Stimulated activated CD4-positive, alpha-beta T cell treated with anti-CD3 and anti-CD28 coated beads, Interleukin-15, amount 100 ng/mL, for 24 hours (primary cell): ENCODE measurements at regions not wholly inside any gene's neighbourhood (a gene's known extent, or its start where the extent isn't known, plus 50 kb on each side); places are given as distances from the start of the nearest gene placed in this dataset.
"Not testable (repeated sequence)": the region's sequence is repeated elsewhere in the genome, so short reads cannot be mapped to it uniquely, and the experiment has no call there.

Experiments used
- DNase-seq: peaks from one replicate; pipeline ENCODE4 v3.0.0-alpha.2; 2020

DNA sequence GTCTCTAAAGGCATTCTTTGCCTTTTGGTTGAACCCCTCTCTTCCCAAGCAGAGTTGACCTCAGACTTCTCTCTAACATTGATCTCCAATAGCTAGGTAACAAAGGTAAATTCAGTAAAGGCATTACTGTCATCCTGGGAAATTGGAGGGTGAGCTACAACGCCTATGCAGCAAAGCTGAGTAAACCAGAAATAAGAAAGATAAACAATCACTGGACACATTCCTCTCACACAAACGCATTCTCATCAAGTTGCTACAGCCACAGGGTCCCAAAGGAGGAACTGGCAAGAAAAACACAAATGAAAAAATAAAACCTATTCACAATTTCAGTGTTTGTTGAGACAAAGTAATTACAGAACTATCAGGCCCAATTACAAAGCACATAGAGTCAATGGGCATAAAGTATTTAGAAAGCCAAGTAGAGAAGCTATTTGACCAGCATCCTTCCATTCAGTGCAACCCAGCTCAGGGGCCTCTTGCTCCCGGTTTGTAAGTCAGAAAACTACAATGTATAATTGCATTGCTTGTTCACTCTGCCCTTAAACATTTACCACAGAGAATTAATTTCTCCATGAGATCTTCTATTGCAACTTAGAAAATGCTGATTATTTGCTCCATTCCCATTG is 967.7 kb downstream of the PCDH7 start:
- no peak for DNase-seq

DNA sequence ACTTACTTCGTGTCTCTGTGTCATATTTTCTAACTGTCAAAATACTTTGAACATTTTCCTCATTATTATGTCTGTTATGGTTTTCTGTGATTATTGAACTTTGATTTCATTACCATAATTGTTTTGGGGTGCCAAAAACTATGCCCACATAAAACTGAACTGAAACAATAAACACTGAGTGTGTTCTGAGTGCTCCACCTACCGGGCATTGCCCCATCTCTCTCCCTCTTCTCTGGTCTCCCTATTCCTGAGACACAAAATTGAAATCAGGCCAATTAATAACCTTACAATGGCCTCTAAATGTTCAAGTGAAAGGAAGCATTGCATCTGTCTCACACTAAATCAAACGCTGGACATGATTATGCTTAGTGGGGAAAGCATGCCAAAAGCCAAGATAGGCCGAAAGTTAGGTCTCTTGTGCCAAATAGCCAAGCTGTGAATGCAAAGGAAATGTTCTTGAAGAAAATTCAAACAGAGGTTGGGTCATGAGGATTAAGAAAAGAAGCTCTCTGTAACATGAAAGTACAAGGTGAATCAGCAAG is 972.3 kb downstream of the PCDH7 start:
- DNase-seq = no peak

DNA sequence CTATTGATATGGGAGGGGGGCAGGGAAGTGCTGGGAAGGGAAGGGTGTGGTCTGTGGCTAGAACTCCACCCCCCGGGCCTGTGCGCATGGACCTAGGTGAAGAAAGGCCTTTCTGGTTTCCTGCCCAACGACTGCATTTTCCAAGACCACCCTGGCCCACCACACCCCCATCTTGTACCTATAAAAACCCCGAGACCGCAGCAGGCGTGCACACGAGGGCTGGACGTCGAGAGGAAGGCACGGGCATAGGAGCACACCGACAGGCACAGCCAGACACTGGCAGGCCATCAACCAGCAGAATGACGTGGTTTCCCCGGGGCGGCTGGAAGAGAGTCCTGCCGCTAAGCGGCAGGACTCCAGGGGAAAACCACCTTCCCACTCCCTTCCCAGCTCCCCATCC is 981.1 kb downstream of the PCDH7 start:
- no peak for DNase-seq

DNA sequence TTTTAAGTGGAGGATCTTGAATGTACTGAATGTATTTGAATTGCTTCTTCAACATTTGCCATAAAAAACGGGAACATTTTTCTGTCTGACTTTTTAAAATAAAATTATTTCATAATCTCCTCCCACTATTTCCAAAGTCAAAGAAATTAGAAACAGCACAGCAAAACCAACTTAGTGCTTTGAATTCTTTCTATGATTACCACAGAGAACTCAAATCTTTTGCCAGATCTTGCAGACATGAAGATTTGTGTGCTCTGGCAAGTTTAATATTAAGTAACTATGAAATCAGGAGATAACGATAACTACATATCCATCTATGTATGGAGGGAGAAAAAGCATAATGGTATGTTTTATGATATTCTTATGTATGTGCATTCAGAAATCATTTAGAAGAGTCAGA is 982.2 kb downstream of the PCDH7 start:
- DNase-seq = no peak

DNA sequence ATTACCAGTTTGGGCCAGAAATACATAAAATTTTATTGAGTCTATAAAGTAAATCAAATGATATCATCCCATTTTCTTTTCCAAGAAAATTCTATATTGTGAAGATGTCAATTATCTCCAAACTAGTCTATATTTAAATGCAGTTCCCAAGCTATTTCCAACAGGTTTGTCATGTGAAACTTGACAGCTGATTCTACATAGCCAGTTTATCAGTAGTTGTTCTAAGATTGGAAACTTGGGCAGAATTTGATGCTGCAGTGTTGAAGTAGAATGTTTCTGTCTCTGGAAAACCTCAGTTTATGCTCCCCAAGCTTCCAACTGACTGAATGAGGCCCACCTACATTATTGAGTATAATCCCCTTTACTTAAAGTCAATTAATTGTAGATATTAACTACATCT is 994.1 kb downstream of the PCDH7 start:
- no peak for DNase-seq

DNA sequence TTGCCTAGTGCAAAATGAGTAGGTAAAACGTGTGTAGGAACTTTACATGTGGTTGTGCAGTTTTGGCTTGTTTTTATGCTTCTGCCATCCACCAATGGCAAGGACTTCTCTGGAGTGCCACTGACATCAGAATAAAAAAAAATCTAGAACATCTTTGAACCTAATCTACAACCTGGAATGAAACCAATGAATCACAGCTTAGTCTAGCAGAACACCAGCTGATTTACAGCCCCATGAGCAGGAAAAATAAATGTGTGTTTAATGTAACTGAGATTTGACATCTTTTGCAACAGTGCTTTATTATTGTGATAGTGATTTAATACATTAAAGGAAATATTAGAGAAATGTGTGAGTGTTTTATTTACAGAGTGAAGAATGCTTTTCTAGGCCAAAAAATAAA is 995.1 kb downstream of the PCDH7 start:
- DNase-seq = no peak

DNA sequence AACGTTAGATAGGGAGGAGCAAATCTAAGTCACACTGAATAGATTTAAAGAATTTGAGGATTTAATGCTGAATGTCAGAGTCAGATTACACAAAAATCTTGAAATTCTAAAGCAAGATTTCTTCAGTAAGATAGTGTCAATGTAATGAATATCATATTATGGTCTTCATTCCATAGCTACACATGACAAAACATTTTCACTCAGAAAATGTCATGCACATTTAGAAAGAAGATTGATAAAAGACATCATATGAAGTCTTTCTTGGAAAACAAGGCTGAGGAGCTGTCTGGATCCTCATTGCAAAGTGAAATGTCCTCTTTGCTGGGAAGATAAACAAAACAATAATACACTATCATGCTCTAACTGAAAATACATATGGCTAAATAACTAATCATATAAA is 1006.9 kb downstream of the PCDH7 start:
- no peak for DNase-seq

DNA sequence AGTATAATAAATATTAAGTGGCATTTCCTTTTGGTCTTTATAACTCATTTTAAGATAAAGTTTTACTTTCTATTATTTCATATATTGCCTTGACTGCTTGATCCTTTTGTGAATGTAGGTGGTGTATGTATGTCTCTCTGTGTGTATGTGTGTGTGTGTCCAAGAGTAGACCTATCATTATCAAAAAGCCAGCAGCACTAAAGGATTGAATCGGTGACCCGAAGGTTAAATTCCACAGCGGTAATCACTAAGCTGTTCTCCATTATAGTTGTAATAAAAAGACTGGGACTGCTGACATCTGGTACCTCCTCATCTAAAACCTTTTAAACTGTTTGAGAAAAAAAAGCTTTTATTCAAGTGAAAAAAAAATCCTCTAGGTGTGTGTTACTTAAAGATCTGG is 1014.8 kb downstream of the PCDH7 start:
- no peak for DNase-seq

DNA sequence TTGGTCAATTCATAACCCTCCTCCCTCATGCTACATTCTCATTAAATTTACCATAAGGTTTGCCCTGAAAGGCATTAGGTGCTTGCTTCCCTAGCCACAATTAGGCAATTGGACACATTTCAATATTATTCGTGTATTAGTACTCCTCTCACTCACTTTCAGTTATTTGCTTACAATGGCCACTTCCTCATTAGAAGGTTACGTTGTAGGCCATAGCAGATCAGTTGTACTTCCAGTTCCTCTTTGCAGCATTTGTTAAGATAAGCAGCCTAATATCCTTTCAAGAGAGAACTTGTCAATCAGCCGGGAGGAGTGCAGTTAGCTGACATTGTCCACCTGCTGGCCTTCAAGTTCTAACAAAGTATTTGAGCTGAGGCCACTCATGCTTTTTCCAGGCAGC is 1017.2 kb downstream of the PCDH7 start:
- DNase-seq = no peak

DNA sequence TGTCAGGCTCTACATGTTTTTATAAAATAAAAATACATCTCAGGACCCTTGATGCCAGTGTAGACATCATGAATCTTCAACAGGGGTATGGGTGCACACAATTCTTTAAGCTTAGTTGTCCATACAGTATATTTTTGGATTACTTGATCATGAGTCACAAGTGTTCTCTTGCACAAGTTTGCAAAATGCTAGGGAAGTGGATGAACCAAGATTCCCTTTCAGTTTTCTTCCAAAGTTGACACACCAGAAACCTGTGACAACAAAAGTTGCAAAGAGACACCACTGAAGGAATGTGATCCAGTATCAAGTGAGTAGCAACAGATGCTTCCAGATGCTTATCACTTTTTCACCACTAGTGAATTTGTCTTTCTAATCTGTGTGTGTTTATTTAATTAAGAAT is 1021.2 kb downstream of the PCDH7 start:
- DNase-seq = no peak

DNA sequence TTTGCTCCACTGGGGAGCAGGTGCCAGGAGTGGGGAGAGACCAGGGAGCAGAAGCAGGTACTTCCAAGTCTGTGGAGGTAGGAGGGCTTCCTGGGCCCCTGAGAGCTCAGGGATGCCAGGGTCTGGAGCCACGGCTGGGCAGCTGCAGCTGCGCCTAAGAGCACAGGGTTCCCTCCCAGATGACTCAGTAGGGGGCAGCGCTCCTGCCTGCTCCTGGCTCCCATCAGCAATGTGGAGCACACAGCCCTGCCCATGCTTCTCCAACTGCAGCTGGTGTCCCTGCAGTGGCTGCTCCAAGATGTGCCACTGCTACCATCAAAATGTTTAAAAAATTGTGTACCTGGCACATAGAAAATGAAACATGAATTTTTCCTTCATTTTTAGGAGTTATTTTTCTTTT is 1028.2 kb downstream of the PCDH7 start:
- no peak for DNase-seq

DNA sequence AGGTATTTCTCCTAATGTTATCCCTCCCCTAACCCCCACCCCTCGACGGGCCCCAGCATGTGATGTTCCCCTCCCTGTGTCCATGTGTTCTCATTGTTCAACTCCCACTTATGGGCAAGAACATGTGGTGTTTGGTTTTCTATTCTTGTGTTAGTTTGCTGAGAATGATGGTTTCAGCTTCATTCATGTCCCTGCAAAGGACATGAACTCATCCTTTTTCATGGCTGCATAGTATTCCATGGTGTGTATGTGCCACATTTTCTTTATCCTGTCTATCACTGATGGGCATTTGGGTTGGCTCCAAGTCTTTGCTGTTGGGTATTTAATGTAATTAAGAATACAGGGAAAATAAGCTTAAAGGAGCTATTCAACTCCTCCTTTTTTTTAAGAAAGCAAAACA is 1030.4 kb downstream of the PCDH7 start:
- DNase-seq = not testable (repeated sequence)

DNA sequence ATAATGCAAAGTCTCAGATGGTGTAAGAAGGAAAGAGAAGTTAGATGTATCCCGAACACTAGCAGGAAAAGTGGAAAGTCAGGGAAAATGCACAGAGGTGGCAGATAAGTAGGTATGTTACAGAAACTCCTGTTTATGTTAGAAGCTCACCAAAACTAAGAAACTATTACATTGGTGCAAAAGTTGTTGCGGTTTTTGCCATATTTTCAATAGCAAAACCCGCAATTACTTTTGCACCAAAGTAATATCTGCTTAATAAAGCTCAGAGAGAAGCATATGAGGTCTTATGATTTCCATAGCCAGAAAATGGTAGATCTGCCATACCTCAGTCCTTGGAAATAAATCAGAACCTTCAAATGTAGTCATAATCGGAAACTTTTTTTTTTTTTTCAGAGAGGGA is 1035.6 kb downstream of the PCDH7 start:
- no peak for DNase-seq

DNA sequence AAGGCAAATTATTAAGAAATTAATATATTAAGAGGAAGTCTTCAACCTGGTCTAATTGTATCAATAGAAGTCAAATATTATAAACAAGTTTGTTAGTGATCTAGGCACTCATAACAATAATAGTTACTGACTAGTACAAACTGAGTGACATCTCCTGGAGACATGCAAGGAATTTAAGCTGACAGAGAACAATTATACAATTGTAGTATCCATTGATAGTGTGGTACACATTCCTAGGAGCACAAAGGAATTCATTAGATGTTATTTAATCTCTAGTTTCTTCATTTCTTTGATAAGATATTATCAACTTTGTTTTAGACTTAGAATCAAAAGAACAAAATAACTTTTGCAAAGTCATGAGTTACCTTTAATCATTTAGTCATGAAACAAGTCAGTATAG is 1048.6 kb downstream of the PCDH7 start:
- no peak for DNase-seq

DNA sequence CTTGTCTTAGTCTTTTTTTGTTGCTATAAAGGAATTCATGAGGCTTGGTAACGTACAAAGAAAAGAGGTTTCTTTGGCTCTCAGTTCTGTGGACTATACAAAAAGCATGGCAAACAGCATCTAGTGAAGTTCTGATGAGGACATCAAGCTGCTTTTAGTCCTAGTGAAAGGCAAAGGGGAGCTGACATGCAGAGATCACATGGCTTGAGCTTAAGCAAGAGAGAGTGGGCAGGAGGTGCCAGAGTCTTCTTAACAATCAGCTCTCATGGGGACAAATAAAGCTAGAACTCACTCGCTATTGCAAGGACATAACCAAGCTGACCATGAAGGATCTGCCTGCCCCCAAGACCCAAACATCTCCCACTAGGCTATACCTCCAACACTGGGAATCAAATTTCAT is 1063.1 kb downstream of the PCDH7 start:
- no peak for DNase-seq

DNA sequence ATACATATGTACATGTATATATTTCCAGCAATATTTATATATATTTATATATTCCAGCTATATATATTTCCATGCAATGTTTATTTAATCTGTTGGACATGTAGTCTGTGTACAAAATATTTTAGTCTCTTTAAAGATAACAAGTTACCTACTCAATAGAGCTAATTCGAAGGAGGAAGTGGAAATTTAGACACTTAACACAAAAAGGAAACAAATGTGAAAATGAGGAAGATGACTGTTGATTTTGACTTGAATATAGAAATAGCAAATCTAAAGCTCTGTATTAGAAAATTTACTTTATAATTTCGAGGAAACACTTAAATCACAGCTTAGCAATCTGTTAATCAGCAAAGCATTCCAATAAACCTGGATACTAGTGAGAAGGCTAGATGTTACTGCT is 1064.4 kb downstream of the PCDH7 start:
- DNase-seq = no peak

DNA sequence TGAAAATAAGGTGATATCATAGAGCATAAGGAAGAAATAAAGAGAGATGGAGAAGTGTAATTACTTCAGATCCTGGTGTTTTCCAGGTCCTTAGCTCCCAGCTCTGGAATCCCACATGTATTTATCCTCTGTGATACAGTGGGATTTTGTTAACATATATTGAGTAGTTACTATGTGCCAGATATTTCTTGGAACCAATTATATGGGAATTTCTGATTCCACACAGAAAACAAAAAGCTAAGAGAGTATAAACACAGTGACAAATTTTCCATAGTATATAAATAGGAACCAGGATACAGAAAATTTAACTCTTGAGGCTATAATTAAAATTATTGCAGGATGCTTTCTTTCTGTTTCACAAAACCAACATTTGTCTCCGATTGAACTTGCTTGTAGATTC is 1067.5 kb downstream of the PCDH7 start:
- no peak for DNase-seq

DNA sequence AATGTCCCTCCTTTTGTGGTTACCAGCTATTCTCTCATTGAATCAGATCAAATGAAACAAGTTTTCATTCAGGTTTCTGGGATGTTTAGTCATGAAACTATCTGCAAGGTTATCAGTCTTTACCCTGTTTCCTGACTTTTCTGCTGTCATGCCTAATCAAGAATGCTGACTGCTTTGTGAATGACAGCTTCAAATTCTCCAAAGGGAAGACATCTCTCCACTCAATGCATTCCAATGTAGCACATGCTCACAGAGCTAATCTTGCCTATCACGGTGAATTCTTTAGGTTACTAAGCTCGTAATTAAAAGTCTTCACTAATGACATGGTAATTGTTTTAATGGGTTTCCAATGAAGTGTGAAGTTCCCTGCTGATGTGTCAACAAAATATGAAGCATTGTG is 1068.5 kb downstream of the PCDH7 start:
- DNase-seq = no peak

DNA sequence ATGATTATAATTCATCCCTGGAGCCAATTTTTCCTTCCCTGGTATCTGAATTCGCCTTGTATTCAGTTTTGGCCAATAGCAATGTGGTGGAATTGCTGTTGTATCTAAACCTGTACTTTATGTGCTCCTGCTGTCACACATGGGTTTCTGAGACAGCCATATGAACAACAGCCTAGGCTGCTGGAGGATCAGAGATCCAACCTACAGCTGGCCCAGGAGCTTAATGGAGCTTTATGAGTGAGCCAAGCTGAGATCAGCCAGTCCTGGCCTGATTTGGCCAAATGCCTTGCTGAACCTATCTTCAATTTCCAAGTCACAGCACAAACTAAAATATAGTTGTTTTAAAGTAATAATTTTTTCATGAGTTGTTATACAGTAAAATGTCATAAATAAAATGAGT is 1071.5 kb downstream of the PCDH7 start:
- no peak for DNase-seq

DNA sequence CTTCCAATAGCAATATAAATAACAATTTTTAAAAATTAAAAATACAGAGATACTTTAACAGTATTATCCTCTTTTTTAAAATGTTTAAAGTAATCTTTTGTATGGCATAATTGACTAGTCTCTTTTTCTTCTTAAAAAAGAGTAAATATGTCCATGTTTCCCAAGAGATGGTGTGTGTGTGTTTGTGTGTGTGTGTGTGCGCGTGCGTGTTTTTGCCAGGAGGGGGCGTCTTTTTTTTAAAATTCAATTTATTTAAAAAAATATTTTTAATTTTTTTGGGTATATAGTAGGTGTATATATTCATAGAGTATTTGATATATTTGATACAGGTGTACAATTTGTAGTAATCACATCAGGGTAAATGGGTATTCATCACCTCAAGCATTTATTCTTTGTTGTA is 1073.7 kb downstream of the PCDH7 start:
- no peak for DNase-seq

DNA sequence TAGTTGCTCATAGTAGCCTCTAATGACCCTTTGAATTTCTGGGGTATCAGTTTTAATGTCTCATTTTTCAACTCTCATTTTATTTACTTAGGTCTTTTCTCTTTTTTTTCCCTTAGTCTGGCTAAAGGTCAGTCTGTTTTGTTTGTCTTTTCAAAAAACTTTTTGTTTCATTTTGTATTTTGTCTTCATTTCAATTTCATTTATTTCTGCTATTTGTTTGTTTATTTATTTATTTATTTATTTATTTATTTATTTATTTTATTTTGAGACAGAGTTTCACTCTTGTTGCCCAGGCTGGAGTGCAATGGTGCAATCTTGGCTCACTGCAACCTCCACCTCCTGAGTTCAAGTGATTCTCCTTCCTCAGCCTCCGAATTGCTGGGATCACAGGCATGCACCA is 1076.9 kb downstream of the PCDH7 start:
- DNase-seq = not testable (repeated sequence)

DNA sequence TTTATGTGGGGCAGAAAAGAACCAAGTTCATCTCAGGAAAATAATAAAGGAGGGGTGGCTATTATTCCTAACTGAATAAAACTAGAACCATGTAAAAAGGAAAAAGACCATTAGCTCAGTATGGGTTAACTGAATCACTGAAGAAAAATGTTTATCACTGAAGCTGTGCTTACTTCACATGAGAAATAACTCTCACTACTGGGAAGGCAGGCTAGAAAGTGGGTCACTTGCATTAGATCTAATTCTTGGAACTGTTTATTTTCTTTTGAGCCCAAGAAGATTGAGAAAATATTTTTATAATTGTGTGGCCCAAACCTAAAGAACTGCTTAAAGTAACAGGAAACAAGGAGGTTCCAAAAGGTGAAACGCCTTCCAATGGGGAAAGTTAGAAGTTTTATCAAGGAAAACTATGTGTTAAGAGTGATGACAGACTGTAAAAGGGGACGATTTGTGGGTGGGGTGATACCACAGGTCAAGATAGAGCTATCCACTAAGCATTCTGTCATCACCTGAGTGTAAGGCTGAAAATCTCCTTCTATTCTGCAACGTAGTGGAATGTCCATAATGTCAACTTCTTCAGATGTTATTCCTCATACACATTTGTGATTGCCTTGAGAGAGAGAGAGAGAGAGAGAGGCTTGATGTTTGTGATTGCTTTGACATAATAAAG is 1083.5 kb downstream of the PCDH7 start:
- no peak for DNase-seq

DNA sequence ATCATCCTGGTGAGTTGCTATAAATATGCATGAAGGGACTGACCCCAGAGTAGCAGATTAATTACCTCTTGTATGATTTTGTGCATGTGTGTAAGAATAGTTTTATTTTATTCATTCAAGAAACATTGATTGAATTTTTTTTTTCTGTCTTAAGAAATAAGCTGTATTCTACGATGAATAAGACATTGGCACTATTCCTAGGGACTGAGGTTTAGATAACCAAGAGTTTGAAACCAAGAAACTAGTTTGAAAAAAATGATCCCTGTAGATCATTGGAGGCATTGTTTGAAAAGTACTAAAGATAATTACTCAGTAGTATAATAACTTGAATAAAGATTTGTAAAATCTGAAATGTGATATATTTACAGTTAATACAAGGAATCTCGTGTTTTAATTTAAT is 1086.9 kb downstream of the PCDH7 start:
- DNase-seq = no peak

DNA sequence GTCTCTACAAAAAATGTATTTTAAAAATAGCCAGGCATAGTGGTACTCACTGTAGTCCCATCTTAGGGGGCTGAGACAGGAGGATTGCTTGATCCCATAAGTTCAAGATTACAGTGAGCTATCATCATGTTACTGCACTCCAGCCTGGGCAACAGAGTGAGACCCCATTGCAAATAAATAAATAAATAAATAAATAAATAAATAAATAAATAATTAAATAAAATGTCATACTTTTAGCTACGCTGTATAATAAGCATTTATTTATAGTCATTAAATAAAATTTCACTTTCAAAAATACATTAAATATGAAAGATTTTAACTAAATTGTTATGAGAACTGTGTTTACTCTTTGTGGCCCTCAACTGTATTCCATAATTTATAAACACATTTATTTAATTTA is 1124.2 kb downstream of the PCDH7 start:
- DNase-seq = no peak

DNA sequence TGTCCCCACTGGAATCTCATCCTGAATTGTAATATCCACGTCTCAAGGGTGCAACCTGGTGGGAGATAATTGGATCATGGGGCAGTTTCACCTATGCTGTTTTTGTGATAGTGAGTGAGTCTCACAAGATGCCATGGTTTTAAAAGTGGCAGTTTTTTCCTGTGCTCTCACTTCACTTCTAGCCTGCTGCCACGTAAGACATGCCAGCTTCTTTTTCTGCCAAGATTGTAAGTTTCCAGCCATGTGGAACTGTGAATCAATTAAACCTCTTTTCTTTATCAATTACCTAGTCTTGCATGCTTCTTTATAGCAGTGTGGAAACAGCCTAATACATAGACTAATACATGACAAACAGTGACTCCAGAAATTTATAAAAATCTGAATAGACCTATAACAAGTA is 1131.8 kb downstream of the PCDH7 start:
- DNase-seq = no peak
